HCT116 (cell line): ENCODE measurements at regions not wholly inside any gene's neighbourhood (a gene's known extent, or its start where the extent isn't known, plus 50 kb on each side); places are given as distances from the start of the nearest gene placed in this dataset.

Experiments
- ATAC-seq: fragments of 200-7000 bp; cut with Tn5 transposase; 2 replicates; pipeline ENCODE4 v1.9.1; 2020; ENCODE audit warnings: mild to moderate bottlenecking, moderate library complexity
- BruUV-seq: library from RNA; stranded (reverse); fragments of 400-500 nt; replicated peaks from 2 replicates; lab custom pipeline; 2021; lab: Mats Ljungman, UMichigan
- CTCF ChIA-PET: fragments of 300-600 bp; sonication (Branson Sonifier 250); formaldehyde crosslinking; loops from one replicate; lab custom pipeline; 2021; ENCODE audit warnings: antibody characterized with exemption; lab: Charles Lee
- POLR2A ChIA-PET: fragments of 300-600, 350-600 bp; sonication (Branson Sonifier 250); formaldehyde crosslinking; loops from one replicate; lab custom pipeline; 2021; ENCODE audit warnings: antibody characterized with exemption; lab: Charles Lee
- RAD21 ChIA-PET, 2 experiments: fragments of 300-600 bp; sonication (Branson Sonifier 250); formaldehyde crosslinking; loops; one replicate each; lab custom pipeline; 2023; ENCODE audit warnings: low total read pairs in 2 of 2; ENCODE audit not compliant: uncharacterized antibody in 2 of 2, unreplicated experiment in 2 of 2, low non-redundant PET in 1 of 2; lab: Charles Lee
- DNase-seq: peaks from one replicate; pipeline ENCODE4 v3.0.0-alpha.2; 2010; ENCODE audit warnings: low read depth, low spot score
- H2AFZ ChIP-seq: fragments of 200-600 bp; shearing (Covaris generic), sonication (generic); 2 replicates; pipeline ENCODE4 v1.6.1; 2017; ENCODE audit warnings: low read depth, mixed run types, mixed read lengths, antibody characterized with exemption, low read length; ENCODE audit not compliant: poor library complexity, severe bottlenecking
- H3K27ac ChIP-seq: 2 replicates; pipeline ENCODE4 v1.5.1; 2012; ENCODE audit warnings: low read depth, low read length
- H3K27me3 ChIP-seq: fragments of 200-600 bp; sonication (generic); 2 replicates; pipeline ENCODE4 v1.6.1; 2016; ENCODE audit warnings: mixed run types, low read length, mixed read lengths; ENCODE audit not compliant: insufficient read depth
- H3K36me3 ChIP-seq, 2 experiments: fragments of 200-500 bp in 1 of 2; fragments of 200-600 bp in 1 of 2; sonication (Bioruptor generic) in 1 of 2; sonication (generic) in 1 of 2; 2 replicates each; pipeline versions ENCODE4 v1.5.1 to v1.6.1; 2014 to 2016; ENCODE audit warnings: low read length in 2 of 2, inconsistent platforms in 1 of 2, mixed read lengths in 1 of 2, mixed run types in 1 of 2; ENCODE audit not compliant: insufficient read depth in 2 of 2, control insufficient read depth in 1 of 2
- H3K4me1 ChIP-seq, 2 experiments: fragments of 200-600 bp in 1 of 2; sonication (generic) in 1 of 2; 2 replicates each; pipeline versions ENCODE4 v1.5.1 to v1.6.1; 2012 to 2017; ENCODE audit warnings: low read length in 2 of 2, inconsistent platforms in 1 of 2, mild to moderate bottlenecking in 1 of 2, mixed read lengths in 1 of 2, mixed run types in 1 of 2, moderate library complexity in 1 of 2; ENCODE audit not compliant: insufficient read depth in 2 of 2, control insufficient read depth in 1 of 2
- H3K4me2 ChIP-seq: fragments of 200-600 bp; sonication (generic); 2 replicates; pipeline ENCODE4 v1.6.1; 2017; ENCODE audit warnings: mixed run types, low read length, mixed read lengths
- H3K4me3 ChIP-seq, 2 experiments: fragments of 200-600 bp in 1 of 2; sonication (generic) in 1 of 2; replicated peaks in 1 of 2; 2 replicates each; pipeline ENCODE4 v1.5.1; 2011 to 2016; ENCODE audit warnings: low read length in 2 of 2, control low read depth in 1 of 2, low read depth in 1 of 2, mild to moderate bottlenecking in 1 of 2, mixed read lengths in 1 of 2, mixed run types in 1 of 2
- H3K79me2 ChIP-seq: fragments of 200-600 bp; sonication (generic); 2 replicates; pipeline ENCODE4 v1.6.1; 2017; ENCODE audit warnings: mild to moderate bottlenecking, mixed run types, low read length, moderate library complexity, mixed read lengths; ENCODE audit not compliant: insufficient read depth
- H3K9ac ChIP-seq: fragments of 200-600 bp; sonication (generic); 2 replicates; pipeline ENCODE4 v1.6.1; 2016; ENCODE audit warnings: low read length, mixed read lengths
- H3K9me2 ChIP-seq: fragments of 200-600 bp; sonication (generic), shearing (Covaris generic); 2 replicates; pipeline ENCODE4 v1.6.1; 2017; ENCODE audit warnings: mixed run types, mild to moderate bottlenecking, moderate library complexity; ENCODE audit not compliant: insufficient read depth
- H3K9me3 ChIP-seq, 2 experiments: fragments of 200-500 bp in 1 of 2; fragments of 200-600 bp in 1 of 2; sonication (Bioruptor generic) in 1 of 2; sonication (generic) in 1 of 2; 2 replicates each; pipeline ENCODE4 v1.6.1; 2014 to 2017; ENCODE audit warnings: low read length in 2 of 2, mixed read lengths in 2 of 2, inconsistent platforms in 1 of 2, low read depth in 1 of 2, mild to moderate bottlenecking in 1 of 2, mixed run types in 1 of 2, moderate library complexity in 1 of 2; ENCODE audit not compliant: control insufficient read depth in 1 of 2, insufficient read depth in 1 of 2
- H4K20me1 ChIP-seq: fragments of 200-600 bp; sonication (generic), shearing (Covaris generic); 2 replicates; pipeline ENCODE4 v1.6.1; 2017; ENCODE audit warnings: mixed run types, mild to moderate bottlenecking, moderate library complexity; ENCODE audit not compliant: insufficient read depth
- ATF3 ChIP-seq: IDR thresholded peaks from 2 replicates; pipeline ENCODE4 v1.6.1; 2012
- CEBPB ChIP-seq: IDR thresholded peaks from 2 replicates; pipeline ENCODE4 v1.6.1; 2012; ENCODE audit warnings: low read depth
- CTCF ChIP-seq, 3 experiments: fragments of 200-600 bp in 1 of 3; sonication (generic) in 1 of 3; IDR thresholded peaks in 2 of 3; conservative IDR thresholded peaks in 1 of 3; 2 replicates each; pipeline ENCODE4 v1.5.1; 2012 to 2017; ENCODE audit warnings: low read depth in 2 of 3, low read length in 2 of 3, antibody characterized with exemption in 1 of 3, borderline replicate concordance in 1 of 3, control low read depth in 1 of 3, mild to moderate bottlenecking in 1 of 3, mixed read lengths in 1 of 3, mixed run types in 1 of 3, moderate library complexity in 1 of 3; ENCODE audit not compliant: insufficient read depth in 1 of 3
- EGR1 ChIP-seq: IDR thresholded peaks from 2 replicates; pipeline ENCODE4 v1.6.1; 2012; ENCODE audit warnings: low read depth
- EZH2 ChIP-seq: fragments of 200-600 bp; sonication (generic); IDR thresholded peaks from 2 replicates; pipeline ENCODE4 v1.6.1; 2017; ENCODE audit warnings: antibody characterized with exemption, mixed run types
- EZH2phosphoT487 ChIP-seq: fragments of 200-600 bp; IDR thresholded peaks from 2 replicates; pipeline ENCODE4 v1.6.1; 2018; ENCODE audit warnings: antibody characterized with exemption, borderline replicate concordance
- FOSL1 ChIP-seq: IDR thresholded peaks from 2 replicates; pipeline ENCODE4 v1.6.1; 2012; ENCODE audit warnings: low read depth
- MAX ChIP-seq: IDR thresholded peaks from 2 replicates; pipeline ENCODE4 v1.6.1; 2012
- POLR2A ChIP-seq: IDR thresholded peaks from 2 replicates; pipeline ENCODE4 v1.7.0; 2011; ENCODE audit warnings: borderline replicate concordance; ENCODE audit not compliant: insufficient read depth, insufficient read length; ENCODE audit errors: extremely low read depth
- POLR2AphosphoS5 ChIP-seq: IDR thresholded peaks from 2 replicates; pipeline ENCODE4 v1.6.1; 2011; ENCODE audit warnings: mild to moderate bottlenecking, low read depth, low read length, moderate library complexity
- RAD21 ChIP-seq: IDR thresholded peaks from 2 replicates; pipeline ENCODE4 v1.6.1; 2012; ENCODE audit warnings: low read depth, mild to moderate bottlenecking
- REST ChIP-seq: IDR thresholded peaks from 2 replicates; pipeline ENCODE4 v1.6.1; 2012; ENCODE audit warnings: low read depth
- SIN3A ChIP-seq: IDR thresholded peaks from 2 replicates; pipeline ENCODE4 v1.6.1; 2012; ENCODE audit warnings: low read depth
- SRF ChIP-seq: IDR thresholded peaks from 2 replicates; pipeline ENCODE4 v1.6.1; 2012; ENCODE audit warnings: low read depth
- TCF7L2 ChIP-seq: IDR thresholded peaks from 2 replicates; pipeline ENCODE4 v1.7.0; 2011; ENCODE audit warnings: borderline replicate concordance, inconsistent platforms; ENCODE audit not compliant: insufficient read depth, insufficient read length; ENCODE audit errors: extremely low read depth
- ZNF274 ChIP-seq: fragments of 200-500 bp; sonication (Bioruptor generic); IDR thresholded peaks from 2 replicates; pipeline ENCODE4 v1.6.1; 2014; ENCODE audit warnings: mild to moderate bottlenecking, low read depth, low read length, inconsistent platforms
- intact Hi-C: fragments of 100-400 bp; cut with micrococcal nuclease; formaldehyde crosslinking; loops from 2 replicates; pipeline ENCODE4 v1.10.0; 2022

GRCh38 chr20:51087266-51087665 is 64.4 kb upstream of the KCNG1 start:
- Histone ChIP-seq H3K9ac (no peak overlapping the region), H3K27me3 (peaks cover 83% of the 10 kb centered on the region), H3K79me2 (no peaks in the 10 kb centered on the region), H3K4me2 (no peak overlapping the region), H3K4me1 (no peaks in the 10 kb centered on the region), H3K27ac (no peak overlapping the region), H4K20me1 (no peaks in the 10 kb centered on the region), H3K9me2 (no peaks in the 10 kb centered on the region), H3K4me3 (no peak overlapping the region), H3K9me3 (no peaks in the 10 kb centered on the region), H3K36me3 (no peaks in the 10 kb centered on the region)
- DNase-seq (no peak), ATAC-seq (no peak)
- intact Hi-C loops = no loop called here
- CTCF ChIA-PET = no interaction called here
- BruUV-seq = no TSS peak
- TF ChIP-seq CTCF (IDR thresholded peaks at IDR 0.05 in 2 of 3, conservative IDR thresholded peaks at IDR 0.05 in 1 of 3; ENCODE audit: borderline replicate concordance in 1 of 3, insufficient read depth in 1 of 3, low read depth in 2 of 3, low read length in 2 of 3) (no peak), SRF (no peak), SIN3A (no peak), EZH2phosphoT487 (no peak), CEBPB (no peak), ZNF274 (no peak), POLR2A (no peak), EGR1 (no peak), ATF3 (no peak), RAD21 (no peak), EZH2 (no peak), MAX (no peak), TCF7L2 (no peak), POLR2AphosphoS5 (no peak), REST (no peak), FOSL1 (no peak)
- TF ChIP-seq, all 23 proteins: peak for 0
- ChIA-PET RAD21 (interaction anchor here in 1 of 2 experiments (0.6 kb wide), 1 partner anchor 10 kb away, joined by 3 read pairs; no protein-coding TSS in a partner anchor), POLR2A (no interaction called here)
- no peak overlapping the region for H2AFZ ChIP-seq
